H9 (cell line): ENCODE measurements at regions not wholly inside any gene's neighbourhood (a gene's known extent, or its start where the extent isn't known, plus 50 kb on each side); places are given as distances from the start of the nearest gene placed in this dataset.

Source experiments
- DNase-seq: peaks from one replicate; pipeline ENCODE4 v3.0.0-alpha.2; 2017
- H2AFZ ChIP-seq: one replicate; pipeline ENCODE4 v1.6.1; 2013; ENCODE audit warnings: mild to moderate bottlenecking, low read length, control low read depth, moderate library complexity
- H2AK5ac ChIP-seq: 2 replicates; pipeline ENCODE4 v1.6.1; 2013; ENCODE audit warnings: low read length, control low read depth, mixed read lengths; ENCODE audit not compliant: insufficient read length
- H2BK120ac ChIP-seq: one replicate; pipeline ENCODE4 v1.6.1; 2013; ENCODE audit warnings: low read depth, mild to moderate bottlenecking, low read length, control low read depth, inconsistent platforms; ENCODE audit not compliant: poor library complexity, severe bottlenecking
- H2BK12ac ChIP-seq: 2 replicates; pipeline ENCODE4 v1.6.1; 2013; ENCODE audit warnings: low read length, control low read depth, mixed read lengths, low read depth; ENCODE audit not compliant: insufficient read length
- H2BK15ac ChIP-seq: 2 replicates; pipeline ENCODE4 v1.6.1; 2013; ENCODE audit warnings: low read depth, low read length, control low read depth
- H2BK20ac ChIP-seq: one replicate; pipeline ENCODE4 v1.6.1; 2013; ENCODE audit warnings: low read depth, mild to moderate bottlenecking, low read length, control low read depth, inconsistent platforms; ENCODE audit not compliant: poor library complexity, severe bottlenecking
- H2BK5ac ChIP-seq: 2 replicates; pipeline ENCODE4 v1.6.1; 2013; ENCODE audit warnings: low read length, control low read depth, mixed read lengths; ENCODE audit not compliant: insufficient read length
- H3K14ac ChIP-seq: 2 replicates; pipeline ENCODE4 v1.6.1; 2013; ENCODE audit warnings: low read length, control low read depth; ENCODE audit not compliant: insufficient read depth
- H3K18ac ChIP-seq: 2 replicates; pipeline ENCODE4 v1.6.1; 2013; ENCODE audit warnings: low read depth, mild to moderate bottlenecking, mixed read lengths, low read length, control low read depth; ENCODE audit not compliant: insufficient read length
- H3K23ac ChIP-seq: 2 replicates; pipeline ENCODE4 v1.6.1; 2013; ENCODE audit warnings: low read length, control low read depth, mixed read lengths, low read depth; ENCODE audit not compliant: insufficient read length
- H3K23me2 ChIP-seq: 2 replicates; pipeline ENCODE4 v1.6.1; 2013; ENCODE audit warnings: low read depth, mild to moderate bottlenecking, mixed read lengths, low read length, control low read depth; ENCODE audit not compliant: insufficient read length, poor library complexity, severe bottlenecking
- H3K27ac ChIP-seq: 2 replicates; pipeline ENCODE4 v1.5.1; 2013; ENCODE audit warnings: low read length, control low read depth, mixed read lengths, low read depth; ENCODE audit not compliant: insufficient read length
- H3K27me3 ChIP-seq: 2 replicates; pipeline ENCODE4 v1.6.1; 2013; ENCODE audit warnings: low read length, control low read depth, inconsistent platforms; ENCODE audit not compliant: insufficient read depth
- H3K4ac ChIP-seq: 2 replicates; pipeline ENCODE4 v1.6.1; 2013; ENCODE audit warnings: low read depth, mild to moderate bottlenecking, control low read depth, inconsistent platforms, low read length, moderate library complexity
- H3K4me1 ChIP-seq: 2 replicates; pipeline ENCODE4 v1.6.1; 2013; ENCODE audit warnings: low read length, control low read depth, inconsistent platforms; ENCODE audit not compliant: insufficient read depth
- H3K4me2 ChIP-seq: 2 replicates; pipeline ENCODE4 v1.6.1; 2013; ENCODE audit warnings: low read length, control low read depth, mixed read lengths; ENCODE audit not compliant: insufficient read length, insufficient read depth
- H3K56ac ChIP-seq: 2 replicates; pipeline ENCODE4 v1.6.1; 2013; ENCODE audit warnings: low read depth, mild to moderate bottlenecking, mixed read lengths, low read length, control low read depth; ENCODE audit not compliant: insufficient read length
- H3K79me1 ChIP-seq: 2 replicates; pipeline ENCODE4 v1.6.1; 2013; ENCODE audit warnings: low read depth, mild to moderate bottlenecking, moderate library complexity, low read length, control low read depth, inconsistent platforms; ENCODE audit not compliant: insufficient read depth, poor library complexity, severe bottlenecking
- H3K79me2 ChIP-seq: 2 replicates; pipeline ENCODE4 v1.6.1; 2013; ENCODE audit warnings: low read length, control low read depth, inconsistent platforms; ENCODE audit not compliant: insufficient read depth
- H3K9ac ChIP-seq: 2 replicates; pipeline ENCODE4 v1.6.1; 2013; ENCODE audit warnings: low read length, control low read depth, mixed read lengths; ENCODE audit not compliant: insufficient read length; ENCODE audit errors: extremely low read depth
- H3K9me3 ChIP-seq: one replicate; pipeline ENCODE4 v1.6.1; 2013; ENCODE audit warnings: low read depth, low read length, inconsistent platforms; ENCODE audit not compliant: control insufficient read depth
- H3T11ph ChIP-seq: one replicate; pipeline ENCODE4 v1.6.1; 2013; ENCODE audit warnings: mild to moderate bottlenecking, low read length, control low read depth, inconsistent platforms
- H4K20me1 ChIP-seq: one replicate; pipeline ENCODE4 v1.6.1; 2013; ENCODE audit not compliant: control insufficient read depth, insufficient read length, insufficient read depth
- H4K5ac ChIP-seq: 2 replicates; pipeline ENCODE4 v1.6.1; 2013; ENCODE audit warnings: low read depth, mild to moderate bottlenecking, mixed read lengths, low read length, control low read depth; ENCODE audit not compliant: insufficient read length
- H4K8ac ChIP-seq: replicated peaks from 2 replicates; pipeline ENCODE4 v1.6.1; 2013; ENCODE audit warnings: low read length, control low read depth, mixed read lengths, low read depth; ENCODE audit not compliant: insufficient read length
- H4K91ac ChIP-seq: 2 replicates; pipeline ENCODE4 v1.6.1; 2013; ENCODE audit warnings: low read depth, mild to moderate bottlenecking, moderate library complexity, mixed read lengths, low read length, control low read depth; ENCODE audit not compliant: insufficient read length
- H3K27ac Mint-ChIP-seq, 3 experiments: 2 replicates in 2 of 3; 3 replicates in 1 of 3; pipeline ENCODE4 v1.8.0; 2020 to 2021; ENCODE audit warnings: mixed read lengths in 3 of 3, mild to moderate bottlenecking in 1 of 3, moderate library complexity in 1 of 3
- H3K27me3 Mint-ChIP-seq: 2 replicates; pipeline ENCODE4 v1.8.0; 2021; ENCODE audit warnings: low read depth, mild to moderate bottlenecking, moderate library complexity, mixed read lengths
- H3K36me3 Mint-ChIP-seq, 3 experiments: 2 replicates in 2 of 3; 3 replicates in 1 of 3; pipeline ENCODE4 v1.8.0; 2020 to 2021; ENCODE audit warnings: low read depth in 3 of 3, mixed read lengths in 3 of 3; ENCODE audit not compliant: insufficient read depth in 1 of 3
- H3K4me1 Mint-ChIP-seq, 2 experiments: 2 replicates each; pipeline ENCODE4 v1.8.0; 2020; ENCODE audit warnings: mixed read lengths in 2 of 2
- H3K4me3 Mint-ChIP-seq, 2 experiments: 2 replicates in 1 of 2; 3 replicates in 1 of 2; pipeline ENCODE4 v1.8.0; 2020 to 2021; ENCODE audit warnings: mild to moderate bottlenecking in 2 of 2, mixed read lengths in 2 of 2, moderate library complexity in 1 of 2
- H3K9me3 Mint-ChIP-seq, 2 experiments: 2 replicates in 1 of 2; 3 replicates in 1 of 2; pipeline ENCODE4 v1.8.0; 2020; ENCODE audit warnings: mild to moderate bottlenecking in 2 of 2, mixed read lengths in 2 of 2, moderate library complexity in 1 of 2
- CTCF ChIP-seq: fragments of 200-600 bp; sonication (generic); conservative IDR thresholded peaks from 3 replicates; pipeline ENCODE4 v1.8.0; 2021; ENCODE audit warnings: antibody characterized with exemption, mild to moderate bottlenecking
- WGBS: extraction: QIAGEN DNeasy Blood & Tissue Kit; methylation state at CpG from one replicate; pipeline ENCODE4 v1.1.7; 2013; ENCODE audit warnings: missing lambda C conversion rate, low lambda C conversion rate, mixed read lengths; ENCODE audit not compliant: insufficient read length; ENCODE audit errors: extremely low coverage; 5-methylcytosine and 5-hydroxymethylcytosine counted together

- Histone ChIP-seq H3K79me1 (no peaks in the 10 kb centered on the region), H2AK5ac (no peak overlapping the region), H2BK15ac (no peak overlapping the region), H3K18ac (no peak overlapping the region), H3K4me2 (no peak overlapping the region), H3K4ac (no peak overlapping the region), H2BK20ac (no peak overlapping the region), H3K9me3 (no peaks in the 10 kb centered on the region), H4K20me1 (no peaks in the 10 kb centered on the region), H4K5ac (no peak overlapping the region), H2BK120ac (no peak overlapping the region), H3K27ac (no peak overlapping the region), H3K56ac (no peak overlapping the region), H3K27me3 (no peaks in the 10 kb centered on the region), H2AFZ (no peak overlapping the region), H3K23ac (no peak overlapping the region), H3K14ac (no peak overlapping the region), H2BK5ac (no peak overlapping the region), H4K91ac (no peak overlapping the region), H3K23me2 (no peaks in the 10 kb centered on the region), H2BK12ac (no peak overlapping the region), H4K8ac (no peak overlapping the region), H3K9ac (no peak overlapping the region), H3K4me1 (no peaks in the 10 kb centered on the region), H3K79me2 (no peaks in the 10 kb centered on the region), H3T11ph (no peak overlapping the region)
- TF ChIP-seq CTCF: no peak
- no peak for DNase-seq
- Mint-ChIP-seq H3K36me3 (no peaks in the 10 kb centered on the region), H3K4me3 (no peak overlapping the region; a peak in 1 of 5 replicates), H3K9me3 (no peaks in the 10 kb centered on the region; a peak in 1 of 5 replicates), H3K27me3 (no peaks in the 10 kb centered on the region), H3K27ac (no peak overlapping the region), H3K4me1 (peaks cover 23 to 36% of the 10 kb centered on the region in 2 experiments)
- WGBS: no CpG with 5 or more reads among the region's 4 CpGs
These were observed 77.0 kb upstream of the PTPN1 start for GRCh38 chr20:50433001-50433761.
